Kidney (tissue), 13 donors: ENCODE measurements at regions not wholly inside any gene's neighbourhood (a gene's known extent, or its start where the extent isn't known, plus 50 kb on each side); places are given as distances from the start of the nearest gene placed in this dataset.

ENCODE experiments used
- DNase-seq, 5 donors: peaks; one replicate each; pipeline ENCODE4 v3.0.0-alpha.2; 2013 to 2020
- FAIRE-seq: peaks from 2 replicates; lab custom pipeline; 2012; peaks lifted over from hg19 to GRCh38; lab: Jason Lieb, UNC
- H3K27ac ChIP-seq, 2 donors: one replicate each; pipeline ENCODE4 v1.7.0; 2013; ENCODE audit warnings: low read depth in 2 of 2, low read length in 2 of 2, inconsistent platforms in 1 of 2
- H3K27me3 ChIP-seq: one replicate; pipeline ENCODE4 v1.7.1; 2013; ENCODE audit warnings: low read length, inconsistent platforms; ENCODE audit not compliant: control insufficient read depth, insufficient read depth
- H3K36me3 ChIP-seq, 3 donors: one replicate each; pipeline versions ENCODE4 v1.7.0 to v1.7.1; 2013; ENCODE audit warnings: low read length in 3 of 3, control low read depth in 1 of 3, inconsistent platforms in 1 of 3; ENCODE audit not compliant: insufficient read depth in 3 of 3, control insufficient read depth in 2 of 3
- H3K4me1 ChIP-seq, 3 donors: one replicate each; pipeline versions ENCODE4 v1.7.0 to v1.7.1; 2013; ENCODE audit warnings: low read length in 3 of 3, inconsistent platforms in 1 of 3, low read depth in 1 of 3; ENCODE audit not compliant: control insufficient read depth in 2 of 3, insufficient read depth in 2 of 3
- H3K4me3 ChIP-seq, 3 donors: one replicate each; pipeline versions ENCODE4 v1.7.0 to v1.8.1; 2013; ENCODE audit warnings: low read length in 3 of 3, control low read depth in 1 of 3, inconsistent platforms in 1 of 3
- H3K9ac ChIP-seq, 3 donors: one replicate each; pipeline versions ENCODE4 v1.7.0 to v1.7.1; 2013; ENCODE audit warnings: low read length in 3 of 3, control low read depth in 1 of 3, inconsistent platforms in 1 of 3
- H3K9me3 ChIP-seq, 3 donors: one replicate each; pipeline versions ENCODE4 v1.7.0 to v1.7.1; 2013; ENCODE audit warnings: low read length in 3 of 3, control low read depth in 1 of 3, inconsistent platforms in 1 of 3; ENCODE audit not compliant: control insufficient read depth in 2 of 3, insufficient read depth in 1 of 3
- intact Hi-C: fragments of 100-400 bp; cut with DNase I; formaldehyde crosslinking; loops from one replicate; pipeline ENCODE4 v1.11.1; 2022
- TF ChIP-seq, protein P1 (sequence below): IDR thresholded peaks from 3 replicates; pipeline ENCODE4 v1.5.1; 2012; ENCODE audit warnings: mild to moderate bottlenecking, moderate library complexity, borderline replicate concordance; ENCODE audit not compliant: insufficient read depth; ENCODE audit errors: extremely low read depth
- donor health status: control.
- donor health status: control.
- donor health status: control.
- donor health status: control.
- donor health status: control.
- donor health status: DM: yes; HTN: yes; CAD: no.
- donor health status: Normal renal cell carcinoma (clear cell type).

DNA sequence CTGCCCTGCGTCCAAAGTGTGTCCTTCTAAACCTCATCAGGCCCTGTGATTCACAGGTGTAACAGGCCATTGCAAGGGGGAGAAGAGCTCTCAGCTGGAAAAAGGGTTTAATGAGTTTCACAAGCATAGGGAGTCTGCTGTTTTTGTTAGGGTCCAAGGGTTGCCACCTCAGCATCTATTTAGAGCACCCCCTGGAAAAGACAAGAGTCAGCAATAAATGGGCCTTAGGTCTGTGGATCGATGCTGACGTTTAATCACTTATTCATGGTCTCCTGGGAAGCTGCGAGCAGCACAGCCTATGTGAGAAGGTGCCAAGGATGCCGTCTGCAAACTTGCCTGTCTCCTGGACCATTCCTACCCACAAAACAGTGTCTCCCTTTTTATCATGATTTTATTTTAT lies 78.4 kb upstream of the BAIAP2L1 start:
- intact Hi-C loops: no loop called here
- FAIRE-seq (no peak), DNase-seq (no peak)
- H3K27ac ChIP-seq: no peak overlapping the region
- TF ChIP-seq, protein P1, sequence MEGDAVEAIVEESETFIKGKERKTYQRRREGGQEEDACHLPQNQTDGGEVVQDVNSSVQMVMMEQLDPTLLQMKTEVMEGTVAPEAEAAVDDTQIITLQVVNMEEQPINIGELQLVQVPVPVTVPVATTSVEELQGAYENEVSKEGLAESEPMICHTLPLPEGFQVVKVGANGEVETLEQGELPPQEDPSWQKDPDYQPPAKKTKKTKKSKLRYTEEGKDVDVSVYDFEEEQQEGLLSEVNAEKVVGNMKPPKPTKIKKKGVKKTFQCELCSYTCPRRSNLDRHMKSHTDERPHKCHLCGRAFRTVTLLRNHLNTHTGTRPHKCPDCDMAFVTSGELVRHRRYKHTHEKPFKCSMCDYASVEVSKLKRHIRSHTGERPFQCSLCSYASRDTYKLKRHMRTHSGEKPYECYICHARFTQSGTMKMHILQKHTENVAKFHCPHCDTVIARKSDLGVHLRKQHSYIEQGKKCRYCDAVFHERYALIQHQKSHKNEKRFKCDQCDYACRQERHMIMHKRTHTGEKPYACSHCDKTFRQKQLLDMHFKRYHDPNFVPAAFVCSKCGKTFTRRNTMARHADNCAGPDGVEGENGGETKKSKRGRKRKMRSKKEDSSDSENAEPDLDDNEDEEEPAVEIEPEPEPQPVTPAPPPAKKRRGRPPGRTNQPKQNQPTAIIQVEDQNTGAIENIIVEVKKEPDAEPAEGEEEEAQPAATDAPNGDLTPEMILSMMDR: no peak
- no peak overlapping the region for H3K4me3 ChIP-seq
- H3K4me1 ChIP-seq: no peaks in the 10 kb centered on the region
- H3K27me3 ChIP-seq: no peaks in the 10 kb centered on the region
- H3K9me3 ChIP-seq: peaks cover 0 to 3% (median 0%) of the 10 kb centered on the region in 3 donors
- no peaks in the 10 kb centered on the region for H3K36me3 ChIP-seq
- no peak overlapping the region for H3K9ac ChIP-seq

DNA sequence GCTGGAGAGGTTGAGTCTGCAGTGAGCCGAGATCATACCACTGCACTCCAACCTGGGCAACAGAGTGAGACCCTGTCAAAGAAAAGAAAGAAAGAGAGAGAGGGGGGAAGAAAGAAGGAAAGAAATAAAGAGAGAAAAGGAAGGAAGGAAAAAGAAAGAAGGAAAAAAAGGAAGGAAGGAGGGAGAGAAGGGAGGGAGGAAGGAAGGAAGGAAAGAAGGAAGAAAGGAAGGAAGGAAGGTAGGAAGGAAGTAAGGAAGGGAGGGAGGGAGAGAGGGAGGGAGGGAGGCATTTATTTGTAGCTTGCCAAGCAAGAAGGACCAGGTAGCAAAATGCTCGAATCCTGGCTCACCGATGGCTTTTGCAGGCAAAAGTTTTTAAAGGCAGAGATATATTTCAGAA lies 74.5 kb upstream of the BAIAP2L1 start:
- DNase-seq: no peak

DNA sequence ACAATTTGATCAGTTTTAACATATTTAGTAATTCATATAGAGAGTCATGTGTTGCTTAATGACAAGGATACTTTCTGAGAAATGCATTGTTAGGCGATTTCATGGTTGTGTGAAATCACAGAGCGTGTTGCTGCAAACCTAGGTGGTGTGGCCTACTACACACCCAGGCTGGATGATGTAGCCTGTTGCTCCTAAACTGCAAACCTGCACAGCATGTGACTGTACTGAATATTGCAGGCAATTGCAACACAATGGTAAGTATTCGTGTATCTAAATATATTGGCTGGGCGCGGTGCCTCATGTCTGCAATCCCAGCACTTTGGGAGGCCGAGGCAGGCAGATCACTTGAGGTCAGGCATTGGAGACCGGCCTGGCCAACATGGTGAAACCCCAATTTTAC lies 73.7 kb upstream of the BAIAP2L1 start:
- Histone ChIP-seq H3K27me3 (no peaks in the 10 kb centered on the region), H3K36me3 (no peaks in the 10 kb centered on the region), H3K27ac (no peak overlapping the region), H3K9ac (no peak overlapping the region), H3K4me3 (no peak overlapping the region), H3K4me1 (no peaks in the 10 kb centered on the region), H3K9me3 (no peaks in the 10 kb centered on the region)
- TF ChIP-seq, protein P1: no peak
- intact Hi-C loops: no loop called here
- no peak for FAIRE-seq
- DNase-seq: no peak

More for the DNA sequence above, 74.5 kb upstream of the BAIAP2L1 start:
- H3K27ac ChIP-seq: no peak overlapping the region
- TF ChIP-seq, protein P1: no peak
- H3K4me3 ChIP-seq: no peak overlapping the region
- intact Hi-C loops: no loop called here
- H3K4me1 ChIP-seq: no peaks in the 10 kb centered on the region
- H3K9ac ChIP-seq: no peak overlapping the region
- H3K36me3 ChIP-seq: no peaks in the 10 kb centered on the region
- no peak for FAIRE-seq
- no peaks in the 10 kb centered on the region for H3K9me3 ChIP-seq
- no peaks in the 10 kb centered on the region for H3K27me3 ChIP-seq

DNA sequence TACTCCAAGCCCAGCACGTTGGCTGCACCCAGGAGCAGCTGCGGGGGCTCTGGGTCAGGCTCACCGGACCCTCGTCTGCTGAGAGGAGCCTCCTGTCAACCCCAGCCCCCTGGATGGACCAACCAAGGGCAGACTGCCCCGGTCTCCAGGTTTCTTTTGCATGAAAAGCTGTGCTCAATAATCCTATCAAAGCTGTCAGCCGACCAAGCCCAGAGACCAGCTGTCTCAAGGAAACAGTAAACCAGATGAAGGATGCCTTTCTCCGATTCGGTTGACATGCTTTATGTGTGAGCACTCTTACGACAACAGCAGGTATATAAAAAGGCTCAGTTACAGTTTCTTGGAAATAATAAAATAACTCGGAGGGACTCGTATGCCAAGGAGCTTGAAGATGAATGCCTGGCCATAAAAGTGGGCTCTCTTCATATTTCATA lies 71.6 kb upstream of the BAIAP2L1 start:
- DNase-seq (peak in 4 of 5 donors; percentile 61 to 89 (median 76)), FAIRE-seq (no peak)
- Histone ChIP-seq H3K4me1 (no peaks in the 10 kb centered on the region), H3K4me3 (no peak overlapping the region), H3K36me3 (no peaks in the 10 kb centered on the region), H3K9me3 (peaks cover 0 to 7% (median 0%) of the 10 kb centered on the region in 3 donors), H3K9ac (no peak overlapping the region), H3K27ac (no peak overlapping the region), H3K27me3 (no peaks in the 10 kb centered on the region)
- intact Hi-C loops: no loop called here
- TF ChIP-seq, protein P1: no peak
